ENCODE measurements at regions not wholly inside any gene's neighbourhood (a gene's known extent, or its start where the extent isn't known, plus 50 kb on each side); places are given as distances from the start of the nearest gene placed in this dataset.
A peak's percentile ranks its signal among the peaks of the same experiment; 100 is the strongest.
"Not testable (repeated sequence)": the region's sequence is repeated elsewhere in the genome, so short reads cannot be mapped to it uniquely, and the experiment has no call there.

DNA sequence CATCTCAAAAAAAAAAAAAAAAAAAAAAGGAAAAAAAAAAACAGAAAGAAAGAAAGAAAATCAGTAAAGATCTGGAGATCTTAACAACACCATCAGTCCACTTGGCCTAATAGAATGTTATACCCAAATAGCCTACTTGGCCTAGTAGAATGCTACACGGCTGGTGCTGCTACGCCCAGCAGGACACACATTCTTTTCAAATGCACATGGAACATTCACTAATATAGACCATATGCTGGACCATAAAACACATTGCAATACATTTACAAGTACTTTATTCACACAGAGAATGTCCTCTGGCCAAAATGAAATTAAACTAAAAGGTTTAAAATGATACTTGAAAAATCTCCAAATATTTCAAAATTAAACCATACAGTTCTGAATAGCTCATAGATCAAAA lies 80.0 kb upstream of the TNFAIP3 start:
- no peak for DNase-seq

DNA sequence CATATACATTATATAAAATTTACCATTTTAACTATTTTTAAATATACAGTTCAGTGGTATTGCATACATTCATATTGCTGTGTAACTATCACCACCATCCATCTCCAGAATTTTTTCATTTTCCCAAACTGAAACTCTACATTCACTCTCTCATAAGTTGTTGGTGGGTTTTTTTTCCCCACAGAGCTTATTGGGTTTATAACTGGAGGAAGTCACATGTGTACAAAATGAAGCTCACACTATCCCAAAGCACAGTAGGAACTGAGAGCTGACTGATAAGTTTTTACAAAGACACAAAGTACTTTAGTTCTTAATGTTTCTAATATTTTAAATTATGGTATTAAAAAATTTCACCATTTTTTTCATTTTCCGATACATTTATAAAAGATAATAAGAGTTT lies 78.8 kb upstream of the TNFAIP3 start:
- DNase-seq = no peak

DNA sequence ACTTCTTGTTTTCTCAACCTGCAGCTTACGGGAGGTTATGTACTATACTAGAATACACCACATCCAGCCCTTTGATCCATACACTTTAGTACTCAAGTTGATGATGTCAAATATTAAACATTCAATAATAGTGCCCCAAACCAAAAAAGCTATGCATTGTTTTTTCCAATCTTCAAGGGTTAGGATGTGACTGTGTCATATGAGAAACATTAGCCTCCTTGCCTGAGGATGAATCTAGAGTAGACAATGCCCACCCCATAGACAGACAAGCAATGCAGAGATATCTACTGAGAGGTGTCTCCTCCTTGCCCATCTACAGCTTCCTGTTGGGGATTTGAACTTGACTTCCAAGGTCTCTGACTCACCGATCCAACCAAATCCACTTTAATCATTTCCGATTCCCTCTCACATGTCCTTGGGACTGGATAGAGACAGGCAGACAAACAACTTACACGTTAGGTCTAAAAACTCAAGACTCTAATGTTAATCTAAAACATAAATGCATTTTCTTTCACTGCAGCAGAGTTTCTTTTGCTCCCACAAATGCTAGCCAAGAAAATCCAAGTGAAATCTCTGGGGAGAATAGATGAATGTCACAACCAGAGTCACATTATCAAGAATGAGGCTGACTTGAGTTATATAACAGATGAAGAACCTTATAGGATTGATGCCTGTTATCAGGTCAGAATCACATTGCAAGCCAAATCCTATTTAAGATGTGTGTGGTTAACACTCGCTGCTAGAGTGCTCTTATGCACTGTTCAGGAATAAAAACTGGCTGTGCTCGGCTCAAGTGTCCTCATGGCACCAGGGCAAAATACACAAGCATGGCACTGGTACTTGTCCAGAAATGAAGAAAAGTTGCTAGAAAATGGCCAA lies 75.5 kb upstream of the TNFAIP3 start:
- DNase-seq = no peak

DNA sequence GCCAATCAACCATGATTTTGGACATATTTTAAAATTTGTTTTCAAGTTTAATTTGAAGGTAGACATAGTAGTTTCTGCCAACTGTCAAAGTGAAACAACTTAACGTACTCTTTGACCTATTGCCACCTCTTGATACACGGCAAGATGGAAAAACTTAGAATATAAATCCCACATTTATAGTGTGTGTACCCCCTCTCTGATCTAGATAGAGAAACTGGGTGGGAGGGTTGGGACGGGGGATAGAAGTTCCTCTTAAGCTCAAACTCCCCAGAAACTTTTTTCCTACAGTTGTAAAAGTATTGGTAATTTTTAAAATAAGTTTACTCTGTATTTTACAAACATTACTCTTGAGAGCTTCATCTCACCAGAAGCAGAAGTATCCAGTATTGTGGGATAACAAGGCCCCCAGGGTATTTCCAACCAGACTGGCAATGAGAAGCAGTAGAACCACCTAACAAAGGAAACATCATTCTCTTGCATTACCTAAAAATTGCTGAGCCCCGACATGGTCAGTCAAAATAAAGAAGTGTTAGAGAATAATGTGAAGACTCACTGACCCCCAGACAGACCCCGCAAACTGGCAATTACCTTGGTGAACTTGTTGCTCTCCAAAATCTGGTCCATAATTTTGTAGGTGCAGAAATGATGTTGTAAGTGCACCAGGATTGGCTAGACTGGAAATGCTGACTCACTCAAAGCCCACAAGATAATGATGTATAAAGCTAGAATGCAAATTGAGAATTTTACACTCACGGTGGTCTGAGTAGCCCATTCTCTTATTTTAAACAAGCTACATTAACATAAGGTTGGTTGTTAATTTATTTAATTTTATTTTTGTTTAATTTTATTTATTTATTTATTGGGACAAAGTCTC lies 74.7 kb upstream of the TNFAIP3 start:
- DNase-seq = no peak

DNA sequence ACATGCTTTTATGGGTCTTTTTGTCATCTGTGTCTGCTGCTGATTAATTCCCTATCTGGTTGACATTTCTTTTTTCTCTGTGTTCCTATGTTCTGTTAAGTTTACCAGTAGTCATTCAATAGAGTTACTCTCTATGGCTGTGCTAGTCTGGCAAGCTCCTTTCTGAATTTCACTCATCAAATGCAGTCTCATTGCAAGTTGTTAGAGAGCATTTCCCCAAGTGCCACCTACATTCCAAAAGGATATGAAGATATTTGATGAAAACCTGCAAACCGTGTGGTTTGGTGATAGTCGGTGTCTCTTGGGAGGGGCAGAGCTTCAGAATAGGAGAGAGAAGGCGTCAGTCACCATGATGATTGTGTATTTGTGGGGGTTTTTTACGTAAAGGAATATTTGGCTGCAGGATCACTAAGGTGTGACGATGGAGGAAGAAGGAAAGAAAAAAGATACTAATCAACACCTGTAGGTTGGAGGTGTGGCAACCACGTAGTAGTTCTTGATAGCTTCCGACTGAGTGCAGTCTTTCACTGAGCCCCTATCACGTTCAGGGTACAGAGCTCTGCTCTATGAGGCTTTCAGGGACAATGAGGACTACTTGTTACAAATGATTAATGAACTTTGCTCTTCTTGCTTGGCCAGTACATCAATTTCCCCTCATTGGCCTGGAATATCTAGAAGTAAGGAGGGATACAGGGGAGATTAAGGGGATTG lies 73.1 kb upstream of the TNFAIP3 start:
- DNase-seq = no peak

DNA sequence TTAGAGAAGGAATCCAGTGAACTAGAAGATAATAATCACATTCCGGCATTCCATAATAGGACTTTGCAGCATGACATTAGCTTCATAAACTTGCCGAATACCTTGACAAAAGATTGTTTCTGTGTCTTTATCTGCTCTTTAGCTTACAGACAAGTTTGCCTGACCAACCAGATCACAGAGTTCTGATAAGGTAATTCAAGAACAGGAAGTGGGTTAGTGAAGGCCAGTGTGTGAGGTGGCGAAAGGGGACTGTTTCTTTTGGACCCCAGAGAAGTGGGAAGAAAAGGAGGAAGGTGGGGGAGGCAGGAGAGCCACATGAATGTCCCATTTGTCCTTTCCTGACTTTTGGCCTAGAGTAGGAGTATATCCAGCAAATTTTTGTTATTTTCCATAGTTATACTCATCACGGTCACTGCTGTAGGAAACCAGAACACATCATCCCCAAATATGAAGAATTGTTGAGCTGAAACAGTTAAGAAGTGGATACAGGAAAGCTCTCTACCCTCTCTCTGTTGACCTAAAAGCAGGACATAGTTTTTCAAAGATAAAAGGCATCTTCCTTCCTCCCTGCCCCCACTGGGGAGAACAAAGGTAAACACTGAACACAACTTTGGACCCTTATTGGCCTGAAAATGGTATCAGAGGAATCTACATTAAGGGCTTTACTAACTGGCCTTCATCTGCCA lies 72.4 kb upstream of the TNFAIP3 start:
- no peak for DNase-seq

DNA sequence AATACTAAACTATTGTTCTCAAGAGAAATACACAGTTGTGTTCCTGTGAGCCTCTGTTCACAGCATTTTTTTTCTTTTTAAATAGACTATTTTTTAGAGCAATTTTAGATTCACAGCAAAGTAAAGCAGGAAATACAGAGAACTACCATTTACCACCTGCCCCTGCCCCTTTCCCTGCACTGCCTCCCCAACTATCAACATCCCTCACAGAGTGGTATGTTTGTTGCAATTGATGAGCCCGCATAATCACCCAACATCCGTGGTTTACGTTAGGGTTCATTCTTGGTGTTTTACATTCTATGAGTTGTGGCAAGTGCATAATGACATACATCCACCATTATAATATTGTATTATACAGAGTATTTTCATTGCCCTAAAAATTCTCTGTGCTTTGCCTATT lies 71.6 kb upstream of the TNFAIP3 start:
- no peak for DNase-seq

DNA sequence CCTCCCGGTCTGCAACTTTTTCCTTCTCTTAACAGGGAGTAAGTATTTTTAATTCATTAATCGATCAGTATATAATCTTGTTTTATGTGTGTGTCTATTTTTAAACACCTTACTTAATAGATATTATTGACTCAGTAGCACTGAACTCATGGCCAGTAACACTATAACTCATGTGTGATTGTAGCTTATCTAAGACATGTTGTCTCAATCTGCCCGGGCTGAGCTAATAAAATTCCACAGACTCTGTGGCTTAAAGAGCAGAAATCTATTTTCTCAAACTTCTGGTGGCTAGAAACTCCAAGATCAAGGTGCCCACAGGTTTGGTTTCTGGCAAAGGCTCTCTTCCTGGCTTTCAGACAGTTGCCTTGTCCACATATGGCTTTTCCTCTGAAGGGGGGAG lies 68.8 kb upstream of the TNFAIP3 start:
- no peak for DNase-seq

DNA sequence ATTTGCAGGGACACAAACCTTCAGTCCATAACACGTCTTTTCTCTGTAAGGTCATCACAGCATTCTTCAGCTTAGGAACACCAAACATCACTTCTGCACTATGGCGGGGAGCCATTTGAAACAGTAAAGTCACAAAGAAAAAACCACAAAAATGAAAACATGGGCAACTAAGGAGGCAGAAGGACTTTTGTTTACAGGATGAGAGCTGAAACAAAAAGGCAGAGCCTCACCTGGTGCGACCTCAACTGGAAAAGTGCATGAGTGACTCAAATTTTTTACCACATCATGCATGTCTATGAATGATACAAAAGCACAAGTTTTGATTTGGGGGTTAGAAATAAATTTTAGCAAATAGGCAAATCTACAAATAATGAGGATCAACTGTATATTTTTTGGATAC lies 68.2 kb upstream of the TNFAIP3 start:
- no peak for DNase-seq

DNA sequence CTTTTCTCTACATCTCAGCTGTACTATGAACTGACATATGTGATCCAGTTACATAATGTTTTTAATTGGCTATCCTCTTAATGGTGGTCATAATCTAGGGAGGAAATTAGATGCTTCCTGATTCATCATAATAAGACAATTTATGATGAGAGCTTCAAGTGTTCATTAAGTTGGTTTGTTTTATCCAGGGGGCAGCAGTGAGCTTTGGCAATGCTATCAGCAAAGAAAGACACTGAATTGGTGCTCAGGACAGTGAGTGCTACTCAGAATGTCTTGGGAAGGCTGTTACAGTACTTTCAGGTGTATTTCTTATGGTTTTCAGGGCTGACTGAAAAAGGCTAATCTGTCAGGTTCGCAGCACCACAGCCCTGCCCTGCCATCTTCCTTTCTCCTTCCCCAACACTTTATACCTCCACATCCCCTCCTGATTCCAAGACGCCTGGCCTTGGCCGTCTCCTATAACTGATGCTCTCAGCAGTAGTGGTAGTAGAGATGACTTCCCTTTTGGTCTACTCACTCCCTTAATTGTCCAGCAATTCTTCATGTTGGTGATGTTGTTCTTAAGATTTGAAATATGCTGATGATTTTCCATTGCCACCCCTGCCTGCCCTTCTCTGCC lies 67.0 kb upstream of the TNFAIP3 start:
- peak in 1 of 2 donors; percentile 21 for DNase-seq

DNA sequence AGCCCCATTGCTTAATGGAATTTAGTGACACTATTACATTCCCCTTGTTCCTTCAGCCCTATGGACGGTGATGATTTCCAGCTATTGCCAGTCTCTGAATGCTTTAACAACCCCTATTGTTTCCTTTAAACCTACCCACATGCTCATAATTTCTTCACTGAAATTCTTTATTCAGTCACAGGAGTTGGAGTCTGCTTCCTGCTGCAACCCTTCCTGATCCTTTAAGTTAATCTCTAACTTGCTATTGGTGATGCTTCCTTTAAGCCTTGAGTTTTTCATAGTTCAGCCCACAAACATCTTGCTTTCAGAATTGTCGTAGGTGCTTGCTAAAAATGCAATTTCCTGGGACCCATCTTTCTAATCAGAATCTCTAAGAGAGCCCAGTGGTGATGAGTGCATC lies 66.3 kb upstream of the TNFAIP3 start:
- DNase-seq = no peak

DNA sequence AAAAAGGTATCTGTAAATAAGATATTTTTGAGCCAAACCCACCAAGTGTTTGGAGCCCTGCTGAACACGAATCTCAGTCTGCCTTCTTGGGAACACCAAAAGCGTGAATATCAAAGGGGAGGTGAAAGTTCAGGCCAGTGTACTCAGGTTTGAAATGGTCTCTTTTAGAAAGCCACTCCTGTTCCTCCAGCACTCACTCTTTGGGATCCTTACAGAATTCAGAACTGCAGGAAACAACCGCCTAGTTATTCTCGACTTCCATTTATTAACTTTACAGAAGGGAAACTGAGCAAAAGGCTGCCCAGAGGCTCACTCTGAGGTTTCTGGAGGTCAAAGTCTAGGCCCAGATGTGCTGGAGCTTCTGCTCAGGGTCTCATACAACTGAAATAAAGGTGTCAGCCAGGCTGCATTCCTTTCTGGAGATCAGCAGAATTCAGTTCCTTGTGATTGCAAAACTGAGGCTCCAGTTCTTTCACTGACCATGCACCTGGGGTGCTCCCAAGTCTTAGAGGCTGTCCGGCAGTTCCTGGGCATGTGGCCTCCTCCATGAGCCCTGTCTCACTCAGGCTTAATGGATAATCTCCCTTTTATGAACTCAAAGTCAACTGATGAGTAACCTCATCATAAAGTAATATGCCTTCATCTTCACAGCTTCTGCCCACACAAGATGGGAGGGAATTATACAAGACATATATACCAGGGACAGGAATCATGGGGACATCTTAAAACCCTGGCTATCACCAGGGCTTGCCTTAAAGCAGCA lies 65.5 kb upstream of the TNFAIP3 start:
- no peak for DNase-seq

DNA sequence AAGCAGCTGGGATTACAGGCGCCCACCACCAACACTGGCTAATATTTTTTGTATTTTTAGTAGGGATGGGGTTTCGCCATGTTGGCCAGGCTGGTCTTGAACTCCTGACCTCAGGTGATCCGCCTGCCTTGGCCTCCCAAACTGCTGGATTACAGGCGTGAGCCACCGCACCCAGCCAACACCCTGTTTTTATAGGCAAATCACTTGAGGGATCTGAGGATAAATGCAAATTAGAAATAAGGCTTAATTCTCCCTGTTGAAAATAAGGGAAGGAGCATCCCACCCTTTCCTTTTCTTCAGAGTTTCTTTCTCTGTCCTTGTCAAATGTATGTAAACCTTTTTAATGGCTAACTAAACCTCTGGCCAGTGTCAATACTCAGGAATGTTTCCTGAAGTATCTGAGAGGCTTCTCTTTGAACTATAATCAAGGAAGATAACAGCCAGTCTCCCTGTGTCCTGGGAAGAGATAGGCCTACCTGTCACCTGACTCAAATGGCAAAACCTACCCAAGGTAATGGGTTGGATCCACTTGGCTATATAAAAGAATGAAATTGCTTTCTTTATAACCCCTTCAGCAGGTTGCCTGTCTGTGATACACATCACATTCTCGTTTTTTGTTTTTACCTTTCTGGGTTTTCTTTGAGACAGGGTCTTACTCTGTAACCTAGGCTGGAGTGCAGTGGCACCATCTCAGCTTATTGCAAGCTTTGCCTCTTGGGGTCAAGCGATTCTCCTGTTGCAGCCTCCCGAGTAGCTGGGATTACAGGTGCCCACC lies 64.5 kb upstream of the TNFAIP3 start:
- no peak for DNase-seq

DNA sequence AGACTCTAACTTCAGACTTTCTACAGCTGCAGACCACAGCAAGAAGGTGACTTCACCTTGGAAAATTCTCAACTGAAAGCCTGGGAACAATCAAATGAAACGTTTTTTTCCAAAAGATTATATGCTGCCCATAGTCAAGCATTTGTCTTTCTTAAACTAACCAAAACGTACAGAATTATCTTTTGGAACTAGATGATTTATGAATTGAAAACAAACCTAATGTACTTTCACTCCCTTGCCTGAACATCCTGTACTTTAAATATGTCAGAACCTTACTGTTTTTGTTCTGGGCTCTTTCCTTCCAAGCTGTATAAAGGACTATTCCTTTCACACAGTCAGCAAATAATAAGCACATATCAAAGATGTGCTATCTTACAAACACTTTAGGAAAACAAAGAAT lies 62.4 kb upstream of the TNFAIP3 start:
- DNase-seq = no peak

DNA sequence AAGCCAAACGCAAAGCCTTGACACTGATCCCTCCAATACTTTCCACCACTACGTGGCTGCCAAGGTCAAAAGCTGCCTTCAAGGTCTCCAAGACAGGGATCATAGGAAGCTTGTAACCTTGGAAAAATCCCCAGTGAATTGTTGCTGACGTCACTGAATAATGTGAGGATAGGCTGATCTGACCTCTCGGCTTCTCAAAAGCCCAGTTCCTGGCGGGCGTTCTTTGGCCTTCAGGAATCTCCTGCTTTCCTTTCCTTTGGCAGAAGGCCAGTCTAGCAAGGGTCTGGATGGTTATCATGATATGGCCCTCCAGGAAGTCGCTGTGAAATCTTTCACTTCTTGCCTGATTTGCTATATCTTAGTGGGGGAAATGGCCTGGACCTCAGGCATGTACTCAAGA lies 61.4 kb upstream of the TNFAIP3 start:
- no peak for DNase-seq

DNA sequence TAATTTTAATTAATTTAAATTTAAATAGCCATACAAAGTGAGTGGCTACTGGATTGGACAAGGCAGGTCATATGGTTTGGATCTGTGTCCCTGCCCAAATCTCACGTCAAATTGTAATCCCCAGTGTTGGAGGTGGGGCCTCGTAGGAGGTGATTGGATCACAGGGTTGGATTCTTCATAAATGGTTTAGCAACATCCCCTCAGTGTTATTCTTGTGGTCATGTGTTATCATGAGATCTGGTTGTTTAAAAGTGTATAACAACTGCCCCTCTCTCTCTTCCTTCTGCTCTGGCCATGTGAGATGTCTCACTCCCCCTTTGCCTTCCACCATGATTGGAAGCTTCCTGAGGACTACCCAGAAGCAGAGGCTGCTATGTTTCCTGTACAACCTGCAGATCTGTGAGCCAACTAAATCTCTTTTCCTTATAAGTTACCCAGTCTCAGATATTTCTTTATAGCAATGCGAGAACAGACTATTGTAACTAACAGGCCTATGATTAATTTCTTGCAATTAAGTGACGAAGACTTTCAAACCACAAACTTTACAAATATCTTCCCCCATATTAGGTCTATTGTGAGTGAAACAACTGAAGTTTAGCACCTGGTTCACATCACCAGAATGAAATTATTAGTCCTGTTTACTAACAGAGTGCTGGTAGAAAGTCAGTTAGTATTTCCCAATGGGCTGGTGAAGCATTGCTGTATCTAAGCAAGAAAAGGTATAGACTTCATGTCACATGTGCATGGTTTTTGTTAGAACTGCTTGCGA lies 60.0 kb upstream of the TNFAIP3 start:
- DNase-seq = no peak

DNA sequence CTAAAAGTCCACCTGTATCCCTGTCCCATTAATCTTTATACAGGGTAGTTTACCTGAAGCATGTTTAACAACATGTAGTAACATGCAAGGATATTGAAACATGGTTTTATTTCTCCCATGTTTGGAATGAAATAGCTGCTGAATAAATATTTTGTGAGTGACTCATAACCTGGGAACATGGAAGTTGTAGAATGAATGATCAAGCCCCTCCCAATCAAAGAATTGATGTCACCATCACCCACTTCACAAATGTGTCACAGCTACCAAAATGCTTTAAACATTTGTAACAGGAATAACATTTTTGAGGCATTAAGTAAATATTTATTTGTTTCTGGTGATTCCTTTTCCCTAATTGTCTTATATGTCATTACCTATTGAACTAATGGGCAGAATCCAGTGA lies 58.9 kb upstream of the TNFAIP3 start:
- no peak for DNase-seq

DNA sequence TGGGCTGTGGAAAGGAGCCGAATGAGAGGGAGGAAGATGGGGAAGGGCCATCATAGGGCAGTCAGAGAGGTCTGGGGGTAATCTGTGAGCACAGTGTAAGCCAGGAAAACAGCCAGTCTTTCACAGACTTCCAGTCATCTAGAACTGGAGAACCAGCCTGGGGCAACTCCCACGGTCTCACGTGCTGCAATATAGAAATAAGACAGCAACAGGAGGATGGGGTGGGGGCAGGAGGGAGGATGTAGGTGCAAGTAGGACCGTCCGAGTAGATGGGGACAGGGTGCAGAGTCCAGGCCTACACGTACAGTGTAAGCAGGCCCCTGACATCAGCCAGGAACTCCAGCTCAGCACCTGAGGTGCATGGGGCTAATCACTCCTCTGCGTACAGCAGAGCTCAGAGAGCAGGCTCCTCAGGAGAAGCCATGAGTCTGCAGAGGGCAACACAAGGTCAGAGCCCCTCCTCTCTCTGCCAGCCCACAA lies 58.2 kb upstream of the TNFAIP3 start:
- DNase-seq = no peak

DNA sequence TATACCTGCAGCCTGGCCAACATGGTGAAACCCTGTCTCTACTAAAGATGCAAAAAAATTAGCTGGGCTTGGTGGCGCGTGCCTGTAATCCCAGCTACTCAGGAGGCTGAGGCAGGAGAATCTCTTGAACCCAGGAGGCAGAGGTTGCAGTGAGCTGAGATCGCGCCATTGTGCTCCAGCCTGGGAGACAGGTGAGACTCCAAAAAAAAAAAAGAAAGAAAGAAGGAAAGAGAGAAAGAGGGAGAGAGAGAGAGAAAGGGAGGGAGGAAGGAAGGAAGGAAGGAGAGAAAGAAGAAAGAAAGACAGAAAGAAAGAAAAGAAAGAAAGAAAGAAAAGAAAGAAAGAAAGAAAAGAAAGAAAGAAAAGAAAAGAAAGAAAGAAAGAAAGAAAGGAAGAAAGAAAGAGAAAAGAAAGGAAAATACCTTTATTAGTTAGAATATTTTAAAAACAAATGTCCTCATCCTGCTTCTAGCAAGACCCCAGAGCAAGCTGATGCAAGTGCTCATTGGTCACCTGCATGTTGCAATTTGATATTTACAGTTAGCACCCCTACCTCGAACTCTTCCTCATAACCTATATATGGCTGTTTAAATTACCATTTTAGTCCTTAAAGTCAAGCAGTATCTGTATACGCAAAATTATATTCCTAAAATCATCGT lies 57.0 kb upstream of the TNFAIP3 start:
- not testable (repeated sequence) for DNase-seq

Measured in hippocampal formation (tissue), 2 donors.